HG03139 (cell line): ENCODE measurements at regions not wholly inside any gene's neighbourhood (a gene's known extent, or its start where the extent isn't known, plus 50 kb on each side); places are given as distances from the start of the nearest gene placed in this dataset.

Source experiments
- ATAC-seq: cut with Tn5 transposase; IDR thresholded peaks from one replicate; pipeline ENCODE4 v1.9.1; 2021; ENCODE audit not compliant: unreplicated experiment

DNA sequence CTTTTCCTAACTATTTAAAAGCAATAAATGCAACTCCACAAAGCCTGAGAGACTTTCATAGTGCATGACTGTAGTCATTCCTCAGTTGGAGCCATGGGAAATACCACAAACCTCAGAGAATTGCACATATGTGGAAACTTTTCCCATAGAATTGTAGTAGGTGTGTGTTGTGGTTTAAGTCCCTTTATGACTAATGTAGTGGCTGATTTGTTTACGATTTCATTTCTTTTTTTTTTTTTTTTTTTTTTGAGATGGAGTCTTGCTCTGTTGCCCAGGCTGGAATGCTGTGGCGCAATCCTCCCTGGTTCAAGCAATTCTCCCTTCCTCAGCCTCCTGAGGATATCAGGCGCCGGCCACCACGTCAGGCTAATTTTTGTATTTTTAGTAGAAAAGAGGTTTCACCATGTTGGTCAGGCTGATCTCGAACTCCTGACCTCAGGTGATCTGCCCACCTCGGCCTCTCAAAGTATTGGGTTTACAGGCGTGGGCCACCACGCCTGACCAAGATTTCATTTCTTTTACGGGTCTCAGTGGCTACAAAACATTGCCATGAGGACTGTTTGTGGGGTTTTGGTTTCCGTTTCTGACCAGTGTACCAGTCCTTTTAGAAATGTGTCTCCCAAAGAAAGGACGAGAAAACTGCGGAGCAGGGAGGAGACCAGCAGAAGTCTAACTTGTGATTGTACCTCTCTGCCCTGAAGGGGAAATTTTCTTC, 212.1 kb upstream of the MARCKS start:
- no peak for ATAC-seq

DNA sequence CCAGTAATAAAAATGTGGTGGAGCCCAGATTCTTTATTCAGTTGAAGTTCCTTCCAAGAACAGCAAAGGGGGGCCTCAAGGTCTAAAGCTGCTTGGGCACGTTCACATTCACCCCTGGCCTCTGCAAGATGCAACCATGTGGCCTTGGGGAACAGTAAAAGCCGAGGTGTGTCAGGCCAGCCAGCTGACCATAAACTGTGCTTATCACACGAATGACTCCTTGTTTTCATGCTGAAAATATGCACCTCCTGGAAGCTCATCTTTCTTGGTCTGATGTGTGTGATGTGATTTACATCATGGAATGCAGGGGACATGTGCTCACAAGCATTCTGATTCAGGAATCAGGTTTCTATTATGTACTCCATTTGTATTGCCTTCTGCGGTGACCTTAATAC, 211.6 kb upstream of the MARCKS start:
- no peak for ATAC-seq

DNA sequence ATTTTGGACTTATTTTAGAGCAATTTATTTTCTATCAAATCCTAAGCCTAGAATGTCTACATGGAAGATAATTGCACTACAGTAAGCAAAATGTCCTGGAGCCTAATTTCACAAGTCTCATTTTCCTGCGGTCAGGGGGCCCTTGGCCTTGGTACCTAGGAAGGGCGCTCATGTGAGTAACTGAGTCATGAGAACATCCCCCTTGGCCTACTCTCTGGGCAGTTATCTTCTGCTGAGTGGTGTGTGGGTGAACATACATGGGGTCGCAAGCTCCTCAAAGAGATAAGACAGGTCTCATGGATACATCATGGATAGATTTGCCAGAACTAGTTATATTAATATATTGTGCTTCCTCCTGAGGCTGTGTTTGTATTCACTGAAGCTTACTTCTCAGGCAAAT, 211.2 kb upstream of the MARCKS start:
- no peak for ATAC-seq

DNA sequence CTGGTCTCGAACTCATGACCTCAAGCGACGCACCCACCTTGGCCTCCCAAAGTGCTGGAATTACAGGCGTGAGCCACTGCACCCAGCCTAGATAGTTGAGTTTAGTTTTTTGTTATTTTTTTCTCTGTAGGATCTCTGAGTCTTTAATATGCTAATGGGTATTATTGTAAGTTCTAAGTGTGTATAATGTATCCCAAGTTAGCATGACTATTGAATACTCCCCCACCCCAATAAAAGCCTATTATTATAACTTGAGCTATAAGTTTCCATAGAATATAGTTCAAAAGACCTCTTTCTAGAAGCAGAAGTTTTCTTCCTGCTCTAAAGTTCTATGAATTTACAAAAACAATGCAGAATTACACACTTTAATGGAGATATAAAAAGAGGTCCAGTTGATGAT, 210.4 kb upstream of the MARCKS start:
- no peak for ATAC-seq

DNA sequence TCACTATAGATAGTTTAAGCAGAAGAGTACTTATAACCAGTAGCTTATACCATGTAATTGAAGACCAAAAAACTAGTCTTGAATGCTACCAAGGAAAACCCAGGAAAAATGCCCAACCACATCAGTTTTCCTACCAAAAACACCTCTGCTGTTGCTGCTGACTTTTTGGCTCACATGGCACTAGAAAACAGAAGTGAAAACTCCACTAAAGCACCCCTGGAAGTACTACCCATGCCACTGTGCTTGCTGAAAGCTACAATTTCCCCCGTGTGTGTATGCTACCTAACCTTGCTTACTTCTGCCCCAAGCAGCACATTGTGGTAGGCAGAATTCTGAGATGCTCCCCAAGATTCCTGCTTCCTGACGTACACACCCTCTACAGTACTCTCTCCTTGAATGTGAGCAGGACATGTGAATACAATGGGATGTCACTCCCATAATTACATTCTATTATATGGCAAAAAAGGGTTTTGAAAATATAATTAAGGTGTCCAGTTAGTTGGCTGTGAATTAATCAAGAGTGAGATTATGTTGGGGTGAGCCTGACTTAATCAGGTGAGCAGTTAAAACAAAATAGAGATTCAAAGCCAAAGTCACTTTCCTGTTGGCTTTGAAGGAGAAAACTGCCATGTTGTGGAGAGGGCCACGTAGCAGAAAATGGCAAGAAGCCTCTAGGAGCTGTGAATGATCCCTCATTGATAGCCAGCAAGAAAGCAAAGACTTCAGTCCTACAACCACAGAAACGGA, 209.8 kb upstream of the MARCKS start:
- ATAC-seq, result no peak

DNA sequence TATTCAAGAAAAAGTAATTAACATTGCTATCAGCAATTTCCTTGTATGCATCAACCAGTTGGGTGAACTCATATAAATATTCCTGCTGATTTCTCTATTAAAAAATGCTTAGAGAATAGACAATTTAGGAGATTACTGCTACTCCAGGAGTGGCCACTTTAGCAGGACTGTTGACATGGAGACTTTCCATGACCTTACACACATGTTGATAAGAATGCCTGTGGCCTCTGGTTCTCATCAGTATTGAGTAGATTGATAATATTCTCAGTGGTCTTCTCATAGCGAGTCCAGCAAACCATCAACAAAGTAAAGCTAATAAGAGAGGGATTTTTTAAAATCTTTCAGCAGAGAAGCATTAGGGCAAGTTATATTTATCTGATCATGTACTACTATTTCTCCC, 208.4 kb upstream of the MARCKS start:
- no peak for ATAC-seq

DNA sequence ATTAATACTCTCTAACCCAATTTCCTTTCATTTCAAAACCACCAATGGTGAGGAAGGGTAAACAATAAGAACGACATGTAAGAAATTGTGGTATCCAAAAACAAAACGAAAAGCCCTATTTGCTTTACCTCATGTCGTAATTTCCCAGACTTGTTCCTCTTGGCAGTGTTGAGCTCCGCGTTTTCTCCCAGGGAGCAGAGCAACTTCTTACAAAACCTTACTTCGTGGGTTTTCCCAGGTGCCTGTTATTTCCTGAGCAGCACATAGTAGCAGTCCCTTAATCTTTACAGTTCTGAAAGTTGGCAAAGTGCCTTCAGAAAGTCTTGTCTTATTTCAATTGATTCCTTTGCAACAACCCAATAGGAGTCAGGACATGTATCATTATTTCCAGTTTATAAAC, 207.9 kb upstream of the MARCKS start:
- ATAC-seq, result no peak

DNA sequence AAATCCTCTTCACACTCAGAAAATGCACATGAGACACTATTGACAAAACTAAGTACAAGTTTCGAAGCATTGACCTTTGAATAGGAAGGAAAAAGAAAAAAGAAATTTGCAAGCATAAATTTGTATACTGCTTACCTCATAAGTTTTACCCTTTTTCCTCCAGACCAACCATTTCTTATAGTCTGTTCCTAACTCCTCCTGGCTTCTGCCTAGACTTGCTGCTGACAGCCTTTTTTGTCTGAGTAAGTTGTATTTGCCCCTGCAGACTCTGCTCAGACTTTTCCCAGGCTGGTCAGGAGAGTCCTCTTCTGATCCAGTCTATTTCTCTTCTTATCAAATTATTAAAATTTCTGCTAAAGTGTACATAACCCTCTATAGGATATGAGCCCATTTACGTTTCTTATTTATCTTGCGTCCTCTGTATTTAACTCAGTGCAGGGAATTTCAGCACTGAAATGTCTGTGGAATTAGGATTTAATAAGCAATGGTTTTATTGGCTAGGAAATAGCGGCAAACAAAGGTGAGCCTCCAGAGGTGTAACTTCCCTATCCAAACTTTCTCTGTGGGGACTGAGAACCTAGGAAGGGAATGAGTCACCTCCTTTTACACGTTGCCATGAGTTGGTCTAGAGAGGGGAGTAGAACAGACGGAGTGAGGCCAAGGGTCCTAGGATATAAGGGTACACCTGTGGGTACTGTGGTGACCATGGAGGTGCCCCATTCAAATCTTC, 207.1 kb upstream of the MARCKS start:
- no peak for ATAC-seq

DNA sequence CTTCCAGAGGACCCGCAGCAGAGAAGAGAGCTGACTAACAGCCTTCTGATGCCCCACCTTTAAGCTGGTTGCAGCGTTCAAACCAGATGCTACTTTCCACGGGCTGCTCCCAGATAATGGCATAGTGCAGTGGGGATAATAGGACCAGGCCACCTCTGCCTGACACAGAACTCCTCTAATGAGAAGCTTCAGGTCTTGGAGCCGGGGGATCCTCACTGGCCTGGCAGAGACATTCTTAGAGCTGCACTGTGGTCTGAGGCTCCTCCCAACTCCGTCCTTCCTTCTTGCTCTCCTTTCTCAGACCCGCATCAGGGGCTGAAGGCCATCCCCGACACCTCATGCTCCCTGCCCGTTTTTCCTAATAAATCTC, 206.6 kb upstream of the MARCKS start:
- ATAC-seq, result no peak

DNA sequence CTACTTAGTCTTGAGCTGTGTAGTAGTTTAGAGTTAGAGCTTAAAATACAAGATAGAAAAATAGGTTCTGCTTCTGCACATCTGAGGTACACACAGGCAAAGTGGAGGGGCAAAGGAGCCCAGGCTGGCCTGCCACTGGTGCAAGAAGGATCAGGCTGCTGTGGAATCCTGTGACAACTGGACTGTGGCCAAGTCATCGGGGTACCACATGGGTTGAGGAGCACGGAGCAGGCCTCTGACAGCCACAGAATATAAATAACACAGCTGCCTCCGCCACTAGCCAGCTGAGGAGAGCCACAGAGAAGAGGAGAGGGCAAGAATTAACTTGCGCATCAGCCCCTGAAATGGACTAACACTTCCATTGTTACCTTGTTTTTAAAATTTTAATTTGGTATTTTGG, 206.0 kb upstream of the MARCKS start:
- no peak for ATAC-seq

DNA sequence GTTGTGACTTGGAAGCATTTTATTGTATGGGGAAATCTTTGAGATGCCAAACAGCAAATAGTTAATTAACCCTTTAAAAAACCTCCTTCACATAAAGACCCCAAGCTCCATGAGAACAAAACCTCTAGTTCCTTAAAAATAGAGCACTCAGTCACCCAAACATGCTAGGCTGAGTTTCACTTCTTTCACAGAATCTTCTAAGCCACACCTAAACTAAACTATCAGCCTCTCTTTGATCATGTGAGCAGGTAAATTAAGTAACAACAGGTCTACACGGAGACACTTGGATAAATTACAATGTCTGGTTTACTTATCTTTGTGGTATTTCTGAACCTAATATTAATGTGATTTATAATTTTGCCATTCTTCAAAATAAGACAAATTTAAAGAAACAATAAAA, 205.2 kb upstream of the MARCKS start:
- no peak for ATAC-seq

DNA sequence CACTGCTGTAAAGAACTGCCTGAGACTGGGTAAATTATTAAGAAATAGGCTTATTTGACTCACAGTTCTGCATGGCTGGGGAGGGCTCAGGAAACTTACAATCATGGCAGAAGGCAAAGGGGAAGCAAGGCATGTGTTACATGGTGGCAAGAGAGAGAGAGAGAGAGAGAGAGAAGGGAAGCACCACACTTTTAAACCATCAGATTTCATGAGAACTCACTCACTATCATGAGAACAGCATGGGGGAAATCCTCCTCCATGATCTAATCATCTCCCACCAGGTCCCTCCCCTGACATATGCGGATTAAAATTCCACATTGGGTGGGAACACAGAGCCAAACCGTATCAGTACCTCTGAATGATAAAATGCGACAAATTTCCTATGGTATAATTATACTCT, 203.9 kb upstream of the MARCKS start:
- ATAC-seq, result no peak

DNA sequence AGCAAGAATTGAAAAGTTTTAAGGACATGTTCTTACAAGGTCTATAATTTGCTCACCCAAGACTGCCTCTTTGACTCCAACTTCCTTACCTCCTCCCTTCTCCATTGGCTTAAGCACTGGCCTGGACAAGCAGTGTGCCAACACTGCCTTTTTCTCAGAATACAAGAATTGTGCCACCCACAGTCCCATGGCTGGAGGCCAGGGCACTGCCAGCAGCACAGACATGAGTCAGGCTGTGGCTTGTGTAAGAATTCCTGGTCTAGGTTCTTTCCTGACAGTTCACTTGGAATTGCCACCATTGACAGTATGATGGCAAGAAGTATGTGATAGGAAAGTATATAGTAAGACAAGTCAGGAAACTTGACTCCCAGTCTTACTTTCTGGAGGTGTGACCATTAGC, 202.7 kb upstream of the MARCKS start:
- no peak for ATAC-seq

DNA sequence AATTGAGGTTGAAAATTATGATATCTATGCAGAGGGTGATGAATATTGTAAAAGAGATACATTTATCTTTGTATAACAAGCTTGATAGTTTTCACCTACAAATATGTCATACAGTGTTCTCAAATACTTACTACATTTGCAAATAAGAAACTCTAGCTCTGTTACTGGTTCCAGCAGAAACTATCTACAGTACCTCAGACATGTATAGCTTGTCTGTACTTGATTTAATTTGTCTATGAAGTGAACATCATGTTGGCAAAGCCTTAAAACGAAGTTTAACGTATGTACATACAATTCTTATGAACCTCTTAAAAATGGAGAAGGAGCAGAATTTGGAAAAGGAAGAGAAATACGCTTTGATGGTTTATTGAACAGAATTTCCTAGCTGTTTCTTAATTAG, 201.4 kb upstream of the MARCKS start:
- ATAC-seq, result no peak

DNA sequence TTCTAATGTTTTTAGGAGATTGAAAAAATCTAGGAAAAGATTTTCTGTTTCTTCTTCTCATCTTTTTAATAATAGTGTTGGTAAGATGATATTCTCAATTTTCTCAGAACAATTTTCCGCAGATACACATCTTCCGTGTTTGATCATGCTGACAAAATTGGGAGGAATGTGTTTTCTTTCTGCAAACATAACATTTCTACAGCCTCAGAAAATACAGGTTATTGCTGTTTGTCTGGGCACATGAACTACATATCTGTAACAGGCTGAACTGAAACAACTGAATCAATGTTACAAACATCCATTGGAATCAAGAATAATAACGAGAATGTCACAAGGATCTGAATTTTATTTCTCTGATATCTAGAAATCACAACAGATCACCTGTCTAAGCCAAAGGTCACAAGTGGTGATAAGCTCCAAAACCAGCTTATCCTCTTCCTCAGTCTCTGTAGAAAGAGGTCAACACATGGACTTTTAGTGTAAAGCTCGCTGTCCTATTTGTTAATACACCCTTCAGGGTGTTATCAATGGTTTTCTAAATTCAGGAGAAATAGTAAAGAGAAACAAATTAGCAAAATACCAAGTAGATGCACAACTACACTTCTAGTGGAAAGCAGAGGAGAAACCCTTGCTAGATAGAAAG, 197.3 kb upstream of the MARCKS start:
- ATAC-seq, result no peak

DNA sequence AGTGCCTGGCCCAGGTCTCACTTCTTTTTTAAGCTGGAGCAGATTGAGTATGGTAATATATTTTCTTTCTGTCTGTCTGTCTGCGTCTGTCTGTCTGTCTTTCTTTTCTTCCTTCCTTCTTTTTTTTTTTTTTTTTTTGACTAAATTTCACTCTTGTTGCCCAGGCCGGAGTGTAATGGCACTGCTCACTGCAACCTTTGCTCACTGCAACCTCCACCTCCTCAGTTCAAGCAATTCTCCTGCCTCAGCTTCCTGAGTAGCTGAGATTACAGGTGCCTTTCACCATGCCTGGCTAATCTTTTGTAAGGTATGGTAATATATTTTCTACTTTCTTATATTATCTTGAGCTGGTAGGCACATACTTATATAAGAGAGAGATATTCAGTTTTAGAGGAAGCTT, 196.3 kb upstream of the MARCKS start:
- no peak for ATAC-seq

DNA sequence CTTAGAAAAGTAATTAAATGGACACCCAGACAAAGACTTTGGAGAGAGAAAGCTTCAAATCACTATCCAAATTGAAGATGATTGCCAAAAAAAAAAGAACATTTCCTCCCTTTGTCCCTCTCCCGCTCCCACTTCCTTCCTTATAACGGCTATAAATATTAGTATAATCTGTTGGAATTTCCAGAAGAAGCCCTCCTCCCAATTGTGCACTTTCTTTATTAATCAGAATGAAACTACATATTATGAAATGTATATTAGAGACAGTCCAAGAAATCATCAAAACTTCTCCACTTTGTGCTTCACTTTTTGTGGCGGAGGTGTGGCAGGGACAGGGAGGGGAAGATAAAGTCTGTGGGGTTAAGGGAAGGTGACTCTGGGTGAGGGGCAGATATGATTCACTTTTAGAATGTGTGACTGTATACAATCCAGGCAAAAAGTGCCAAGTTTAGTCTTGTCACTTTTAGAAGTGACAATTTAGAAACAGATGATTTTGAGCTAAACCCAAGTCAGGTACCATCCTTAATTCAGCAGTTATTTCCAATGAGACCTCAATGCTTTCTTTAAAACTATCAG, 195.0 kb upstream of the MARCKS start:
- ATAC-seq, result no peak

DNA sequence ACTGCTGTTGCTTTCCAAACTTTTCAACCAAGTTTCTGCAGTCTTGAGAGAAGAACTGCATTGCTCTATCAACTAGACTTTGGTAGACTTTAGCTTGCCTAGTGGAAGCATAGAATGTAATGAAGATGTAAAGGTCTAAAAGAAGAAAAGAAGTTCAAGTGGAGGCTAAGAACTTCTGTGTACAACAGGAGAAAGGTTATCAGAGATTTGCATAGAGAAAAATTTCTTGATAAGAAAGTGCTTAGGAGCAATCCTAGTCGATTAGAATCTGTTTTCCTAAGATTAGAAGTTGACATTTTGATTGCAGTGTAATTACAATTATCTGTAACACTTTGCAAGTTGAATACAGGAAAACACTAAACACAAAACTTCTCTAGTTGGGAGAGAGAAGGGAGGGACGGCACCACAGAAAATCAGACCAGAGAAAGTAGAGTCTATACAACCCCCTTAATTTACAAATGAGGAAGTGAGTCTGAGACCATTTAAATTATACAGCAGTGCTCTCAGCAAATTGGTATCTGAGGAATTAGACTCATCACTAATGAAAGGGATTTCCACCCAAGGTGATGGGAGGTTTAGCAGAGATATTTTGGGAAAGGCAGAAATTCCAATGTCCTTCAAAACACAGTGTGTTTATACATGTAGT, 194.3 kb upstream of the MARCKS start:
- ATAC-seq, result no peak

DNA sequence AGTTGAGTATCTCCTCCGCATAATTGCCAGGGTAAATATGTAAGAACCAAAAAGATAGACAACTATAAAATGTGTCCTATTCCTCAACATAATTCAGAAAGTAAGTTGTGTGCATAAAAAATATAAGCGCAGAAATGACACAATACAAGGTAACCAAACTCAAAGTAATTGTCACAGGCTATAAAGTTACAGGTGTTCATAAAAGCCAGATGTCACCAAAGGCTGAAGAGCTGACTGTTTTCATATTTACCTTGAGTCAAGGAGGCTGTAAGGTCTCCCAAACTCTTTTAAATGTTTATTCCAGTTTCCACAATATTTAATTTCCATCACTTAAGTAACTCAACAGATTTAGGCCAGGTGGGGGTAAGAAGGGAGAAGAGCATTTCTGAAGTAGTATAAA, 192.2 kb upstream of the MARCKS start:
- ATAC-seq, result no peak

DNA sequence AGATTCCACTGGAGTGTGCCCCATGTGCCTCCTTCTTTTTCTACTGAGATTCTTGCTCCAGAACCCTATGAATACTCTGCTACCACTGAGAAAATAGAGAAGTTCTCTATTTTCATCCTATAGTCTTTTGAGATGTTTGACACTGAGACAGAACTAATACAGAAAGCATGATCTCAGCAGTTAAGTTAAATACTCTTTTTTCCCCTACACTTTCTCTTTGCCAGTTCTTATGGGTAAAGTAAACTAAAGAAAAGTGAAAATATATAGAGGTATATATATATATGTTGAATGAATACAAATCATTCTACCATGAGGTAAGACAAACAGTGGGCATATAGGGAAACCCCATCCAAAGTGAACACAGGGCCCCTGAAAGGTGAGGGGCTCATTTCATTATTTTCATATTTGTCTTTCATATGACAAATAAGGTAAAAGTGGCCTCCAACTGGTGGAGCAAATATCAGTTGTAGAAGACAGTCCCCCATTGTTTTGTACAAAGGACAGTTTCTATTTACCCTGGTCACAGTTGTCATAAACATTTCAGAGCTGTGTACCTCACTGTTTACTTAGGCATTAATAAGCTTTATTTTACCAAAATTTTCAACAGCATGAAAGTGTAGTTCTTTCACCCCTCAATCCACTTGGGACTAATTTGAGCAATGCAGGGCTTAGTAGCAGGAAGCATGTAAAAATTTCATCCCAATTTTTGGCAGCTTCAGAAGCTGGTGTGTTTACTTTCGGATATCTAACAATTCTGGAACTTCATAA, 188.3 kb upstream of the MARCKS start:
- ATAC-seq, result no peak
